ENCODE measurements at regions not wholly inside any gene's neighbourhood (a gene's known extent, or its start where the extent isn't known, plus 50 kb on each side); places are given as distances from the start of the nearest gene placed in this dataset.

DNA sequence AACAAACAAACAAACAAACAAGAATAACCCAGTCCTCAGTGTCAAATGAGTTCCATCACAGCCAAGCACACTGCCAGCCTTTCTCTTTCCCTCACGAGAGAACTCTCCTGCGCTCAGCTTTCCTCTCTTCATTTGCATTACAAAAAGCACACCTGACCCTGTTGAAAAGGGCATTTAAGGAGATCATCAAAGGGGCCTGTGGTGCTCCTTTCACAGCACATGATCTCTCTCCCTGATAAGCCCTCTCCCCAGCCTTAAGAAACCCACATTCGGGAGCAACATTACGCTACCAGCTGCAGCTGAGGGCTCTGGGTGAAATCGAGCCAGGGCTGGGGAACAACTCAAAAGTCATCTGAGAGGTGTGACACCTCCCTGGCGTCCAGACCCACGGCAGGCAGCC, 165.6 kb upstream of the TMCC3 start:
- TF ChIP-seq POLR2AphosphoS5 (IDR thresholded peaks at IDR 0.05) (no peak), EP300 (conservative IDR thresholded peaks at IDR 0.05; ENCODE audit: poor library complexity, severe bottlenecking) (no peak), RAD21 (conservative IDR thresholded peaks at IDR 0.05) (no peak), EZH2 (IDR thresholded peaks at IDR 0.05; ENCODE audit: borderline replicate concordance, insufficient read depth, low read length, poor library complexity, severe bottlenecking) (no peak), SMC3 (conservative IDR thresholded peaks at IDR 0.05; ENCODE audit: poor library complexity) (no peak)
- TF ChIP-seq, protein P1, sequence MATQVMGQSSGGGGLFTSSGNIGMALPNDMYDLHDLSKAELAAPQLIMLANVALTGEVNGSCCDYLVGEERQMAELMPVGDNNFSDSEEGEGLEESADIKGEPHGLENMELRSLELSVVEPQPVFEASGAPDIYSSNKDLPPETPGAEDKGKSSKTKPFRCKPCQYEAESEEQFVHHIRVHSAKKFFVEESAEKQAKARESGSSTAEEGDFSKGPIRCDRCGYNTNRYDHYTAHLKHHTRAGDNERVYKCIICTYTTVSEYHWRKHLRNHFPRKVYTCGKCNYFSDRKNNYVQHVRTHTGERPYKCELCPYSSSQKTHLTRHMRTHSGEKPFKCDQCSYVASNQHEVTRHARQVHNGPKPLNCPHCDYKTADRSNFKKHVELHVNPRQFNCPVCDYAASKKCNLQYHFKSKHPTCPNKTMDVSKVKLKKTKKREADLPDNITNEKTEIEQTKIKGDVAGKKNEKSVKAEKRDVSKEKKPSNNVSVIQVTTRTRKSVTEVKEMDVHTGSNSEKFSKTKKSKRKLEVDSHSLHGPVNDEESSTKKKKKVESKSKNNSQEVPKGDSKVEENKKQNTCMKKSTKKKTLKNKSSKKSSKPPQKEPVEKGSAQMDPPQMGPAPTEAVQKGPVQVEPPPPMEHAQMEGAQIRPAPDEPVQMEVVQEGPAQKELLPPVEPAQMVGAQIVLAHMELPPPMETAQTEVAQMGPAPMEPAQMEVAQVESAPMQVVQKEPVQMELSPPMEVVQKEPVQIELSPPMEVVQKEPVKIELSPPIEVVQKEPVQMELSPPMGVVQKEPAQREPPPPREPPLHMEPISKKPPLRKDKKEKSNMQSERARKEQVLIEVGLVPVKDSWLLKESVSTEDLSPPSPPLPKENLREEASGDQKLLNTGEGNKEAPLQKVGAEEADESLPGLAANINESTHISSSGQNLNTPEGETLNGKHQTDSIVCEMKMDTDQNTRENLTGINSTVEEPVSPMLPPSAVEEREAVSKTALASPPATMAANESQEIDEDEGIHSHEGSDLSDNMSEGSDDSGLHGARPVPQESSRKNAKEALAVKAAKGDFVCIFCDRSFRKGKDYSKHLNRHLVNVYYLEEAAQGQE (IDR thresholded peaks at IDR 0.05; ENCODE audit: borderline replicate concordance), result no peak
- TF ChIP-seq, protein P2, sequence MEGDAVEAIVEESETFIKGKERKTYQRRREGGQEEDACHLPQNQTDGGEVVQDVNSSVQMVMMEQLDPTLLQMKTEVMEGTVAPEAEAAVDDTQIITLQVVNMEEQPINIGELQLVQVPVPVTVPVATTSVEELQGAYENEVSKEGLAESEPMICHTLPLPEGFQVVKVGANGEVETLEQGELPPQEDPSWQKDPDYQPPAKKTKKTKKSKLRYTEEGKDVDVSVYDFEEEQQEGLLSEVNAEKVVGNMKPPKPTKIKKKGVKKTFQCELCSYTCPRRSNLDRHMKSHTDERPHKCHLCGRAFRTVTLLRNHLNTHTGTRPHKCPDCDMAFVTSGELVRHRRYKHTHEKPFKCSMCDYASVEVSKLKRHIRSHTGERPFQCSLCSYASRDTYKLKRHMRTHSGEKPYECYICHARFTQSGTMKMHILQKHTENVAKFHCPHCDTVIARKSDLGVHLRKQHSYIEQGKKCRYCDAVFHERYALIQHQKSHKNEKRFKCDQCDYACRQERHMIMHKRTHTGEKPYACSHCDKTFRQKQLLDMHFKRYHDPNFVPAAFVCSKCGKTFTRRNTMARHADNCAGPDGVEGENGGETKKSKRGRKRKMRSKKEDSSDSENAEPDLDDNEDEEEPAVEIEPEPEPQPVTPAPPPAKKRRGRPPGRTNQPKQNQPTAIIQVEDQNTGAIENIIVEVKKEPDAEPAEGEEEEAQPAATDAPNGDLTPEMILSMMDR (IDR thresholded peaks at IDR 0.05; ENCODE audit: poor library complexity, severe bottlenecking), result no peak
